BJ (cell line): ENCODE measurements at regions not wholly inside any gene's neighbourhood (a gene's known extent, or its start where the extent isn't known, plus 50 kb on each side); places are given as distances from the start of the nearest gene placed in this dataset.

Experiments
- CTCF ChIA-PET: fragments of 350-600 bp; formaldehyde crosslinking; extraction: SDS; loops from one replicate; lab custom pipeline; 2021; ENCODE audit warnings: antibody characterized with exemption, inconsistent platforms; lab: Yijun Ruan, JAX
- POLR2A ChIA-PET: fragments of 300-600 bp; sonication (Branson Sonifier 250); formaldehyde crosslinking; extraction: SDS; loops from one replicate; lab custom pipeline; 2021; ENCODE audit warnings: antibody characterized with exemption; lab: Charles Lee
- DNase-seq: peaks from one replicate; pipeline ENCODE4 v3.0.0-alpha.2; 2011; ENCODE audit warnings: low read depth
- H3K27me3 ChIP-seq: 2 replicates; pipeline ENCODE4 v1.6.0; 2011; ENCODE audit warnings: low read length; ENCODE audit not compliant: control insufficient read depth, insufficient read depth
- H3K36me3 ChIP-seq: 2 replicates; pipeline ENCODE4 v1.5.1; 2011; ENCODE audit warnings: low read length; ENCODE audit not compliant: control insufficient read depth, insufficient read depth
- H3K4me3 ChIP-seq: 2 replicates; pipeline ENCODE4 v1.5.1; 2011; ENCODE audit warnings: low read depth, mild to moderate bottlenecking, control low read depth, low read length
- CTCF ChIP-seq: IDR thresholded peaks from 2 replicates; pipeline ENCODE4 v1.5.1; 2011; ENCODE audit warnings: low read depth, mild to moderate bottlenecking, control low read depth, inconsistent platforms, low read length, moderate library complexity; ENCODE audit not compliant: insufficient read depth

- Histone ChIP-seq H3K36me3 (no peaks in the 10 kb centered on the region), H3K27me3 (peaks cover 4% of the 10 kb centered on the region), H3K4me3 (no peak overlapping the region)
- no peak for DNase-seq
- CTCF ChIA-PET = interaction anchor here (0.7 kb wide), 1 partner anchor 41 kb away, joined by 3 read pairs; no protein-coding TSS in a partner anchor
- no peak for TF ChIP-seq CTCF
- POLR2A ChIA-PET = no interaction called here
Observed at GRCh38 chr5:159632866-159633265, 283.4 kb upstream of the ADRA1B start.

GRCh38 chr5:159638481-159638880, 277.8 kb upstream of the ADRA1B start:
- Histone ChIP-seq H3K36me3 (no peaks in the 10 kb centered on the region), H3K27me3 (peaks cover 2% of the 10 kb centered on the region), H3K4me3 (no peak overlapping the region)
- no peak for DNase-seq
- ChIA-PET CTCF (interaction anchor here (0.6 kb wide), 1 partner anchor 21 kb away, joined by 3 read pairs; no protein-coding TSS in a partner anchor), POLR2A (no interaction called here)
- no peak for TF ChIP-seq CTCF

GRCh38 chr5:159638954-159639559, 277.2 kb upstream of the ADRA1B start:
- H3K4me3 ChIP-seq = no peak overlapping the region
- no peak for TF ChIP-seq CTCF
- ChIA-PET CTCF (interaction anchor here (0.6 kb wide), 1 partner anchor 21 kb away, joined by 3 read pairs; no protein-coding TSS in a partner anchor), POLR2A (no interaction called here)
- H3K36me3 ChIP-seq = no peaks in the 10 kb centered on the region
- DNase-seq = no peak
- peaks cover 1% of the 10 kb centered on the region; the same call in 1 of the 2 replicates for H3K27me3 ChIP-seq

- ChIA-PET CTCF (no interaction called here), POLR2A (interaction anchor here (0.6 kb wide), 2 partner anchors 25 to 1836 kb away, joined by 3 read pairs; no protein-coding TSS in a partner anchor)
- TF ChIP-seq CTCF = no peak
- no peak overlapping the region for H3K4me3 ChIP-seq
- no peaks in the 10 kb centered on the region for H3K36me3 ChIP-seq
- peaks cover 1% of the 10 kb centered on the region; the same call in 1 of the 2 replicates for H3K27me3 ChIP-seq
- no peak for DNase-seq
Observed at GRCh38 chr5:159639590-159639989, 276.7 kb upstream of the ADRA1B start.

GRCh38 chr5:159640446-159640845, 275.8 kb upstream of the ADRA1B start:
- CTCF ChIA-PET = no interaction called here
- POLR2A ChIA-PET = no interaction called here
- Histone ChIP-seq H3K36me3 (no peaks in the 10 kb centered on the region), H3K4me3 (no peak overlapping the region), H3K27me3 (peaks cover 1% of the 10 kb centered on the region; the same call in 1 of the 2 replicates)
- no peak for TF ChIP-seq CTCF
- no peak for DNase-seq
